Erythroblast (primary cell): ENCODE measurements at regions not wholly inside any gene's neighbourhood (a gene's known extent, or its start where the extent isn't known, plus 50 kb on each side); places are given as distances from the start of the nearest gene placed in this dataset.

ENCODE experiments used
- GATA1 ChIP-seq: IDR thresholded peaks from 2 replicates; pipeline ENCODE4 v1.6.1; 2011; ENCODE audit warnings: low read depth, mild to moderate bottlenecking, control low read depth, low read length, moderate library complexity
- POLR2A ChIP-seq: IDR thresholded peaks from 2 replicates; pipeline ENCODE4 v1.6.1; 2011; ENCODE audit warnings: mild to moderate bottlenecking, low read length

DNA sequence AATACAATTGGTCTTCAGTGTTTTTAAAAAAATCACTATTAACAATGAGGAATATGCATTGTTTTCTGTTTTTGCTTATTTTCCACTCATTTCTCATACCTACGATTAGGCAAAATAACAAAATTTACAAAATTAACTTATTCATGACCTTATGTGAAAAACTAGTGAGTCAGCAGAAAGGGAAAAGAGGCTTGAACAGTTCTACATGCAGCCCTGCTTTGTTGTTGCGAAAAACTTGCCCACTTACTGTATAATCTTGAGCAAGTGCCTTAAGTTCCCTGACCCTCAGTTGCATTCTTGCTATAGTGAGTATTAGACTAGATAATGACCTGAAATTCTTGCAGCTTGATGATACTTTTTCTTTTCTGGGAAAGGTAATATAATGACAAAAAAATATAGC is 551.1 kb upstream of the BCHE start:
- TF ChIP-seq POLR2A (no peak), GATA1 (no peak)
